MM.1S (cell line): ENCODE measurements at regions not wholly inside any gene's neighbourhood (a gene's known extent, or its start where the extent isn't known, plus 50 kb on each side); places are given as distances from the start of the nearest gene placed in this dataset.

Experiments
- EZH2 ChIP-seq: fragments of 300-600 bp; sonication (generic); optimal IDR thresholded peaks from 2 replicates; pipeline ENCODE3; 2017; ENCODE audit warnings: low read depth, mild to moderate bottlenecking, antibody characterized with exemption, low read length, mixed read lengths
- EZH2phosphoT487 ChIP-seq: fragments of 300-600 bp; sonication (generic); IDR thresholded peaks from 2 replicates; pipeline ENCODE4 v1.6.1; 2018; ENCODE audit warnings: antibody characterized with exemption, low read length
- TF ChIP-seq, protein P1 (sequence below): fragments of 300-600 bp; sonication (generic); IDR thresholded peaks from 2 replicates; pipeline ENCODE4 v1.5.1; 2016; ENCODE audit warnings: antibody characterized with exemption, low read length, mixed read lengths

DNA sequence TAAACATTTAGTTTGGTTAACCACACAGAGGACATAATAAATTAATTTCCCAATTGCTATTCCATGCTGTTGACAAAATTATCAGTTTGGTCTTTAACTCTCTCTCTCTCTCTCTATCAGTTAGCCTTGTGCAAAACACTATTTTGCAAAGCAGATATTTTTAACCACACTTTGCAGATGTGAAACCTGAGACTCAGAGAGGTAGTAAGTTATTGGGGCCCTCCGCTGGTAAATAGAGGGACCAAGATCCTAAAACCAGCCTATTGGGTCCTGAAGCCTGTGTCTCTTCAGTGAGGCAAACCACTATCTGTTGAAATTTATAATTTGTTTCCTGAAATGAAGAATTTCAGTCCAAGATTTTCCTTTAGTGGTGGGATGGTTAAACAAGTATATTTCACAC lies 231.0 kb downstream of the SOD2 start:
- TF ChIP-seq, protein P1, sequence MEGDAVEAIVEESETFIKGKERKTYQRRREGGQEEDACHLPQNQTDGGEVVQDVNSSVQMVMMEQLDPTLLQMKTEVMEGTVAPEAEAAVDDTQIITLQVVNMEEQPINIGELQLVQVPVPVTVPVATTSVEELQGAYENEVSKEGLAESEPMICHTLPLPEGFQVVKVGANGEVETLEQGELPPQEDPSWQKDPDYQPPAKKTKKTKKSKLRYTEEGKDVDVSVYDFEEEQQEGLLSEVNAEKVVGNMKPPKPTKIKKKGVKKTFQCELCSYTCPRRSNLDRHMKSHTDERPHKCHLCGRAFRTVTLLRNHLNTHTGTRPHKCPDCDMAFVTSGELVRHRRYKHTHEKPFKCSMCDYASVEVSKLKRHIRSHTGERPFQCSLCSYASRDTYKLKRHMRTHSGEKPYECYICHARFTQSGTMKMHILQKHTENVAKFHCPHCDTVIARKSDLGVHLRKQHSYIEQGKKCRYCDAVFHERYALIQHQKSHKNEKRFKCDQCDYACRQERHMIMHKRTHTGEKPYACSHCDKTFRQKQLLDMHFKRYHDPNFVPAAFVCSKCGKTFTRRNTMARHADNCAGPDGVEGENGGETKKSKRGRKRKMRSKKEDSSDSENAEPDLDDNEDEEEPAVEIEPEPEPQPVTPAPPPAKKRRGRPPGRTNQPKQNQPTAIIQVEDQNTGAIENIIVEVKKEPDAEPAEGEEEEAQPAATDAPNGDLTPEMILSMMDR = no peak
- no peak for TF ChIP-seq EZH2phosphoT487
- TF ChIP-seq EZH2 = no peak
